GM13976 (cell line): ENCODE measurements at regions not wholly inside any gene's neighbourhood (a gene's known extent, or its start where the extent isn't known, plus 50 kb on each side); places are given as distances from the start of the nearest gene placed in this dataset.
"Not testable (repeated sequence)": the region's sequence is repeated elsewhere in the genome, so short reads cannot be mapped to it uniquely, and the experiment has no call there.

Experiments used
- DNase-seq: peaks from one replicate; pipeline ENCODE4 v3.0.0; 2012; ENCODE audit warnings: low spot score
- in situ Hi-C: fragments of 300-500 bp; cut with MboI; formaldehyde crosslinking; loops from one replicate; pipeline ENCODE4 v1.12.0; 2022; ENCODE audit warnings: low sequenced_read_pairs, mixed read lengths, inconsistent platforms; ENCODE audit not compliant: unreplicated experiment
- TF ChIP-seq, protein P1 (sequence below): IDR thresholded peaks from 2 replicates; pipeline ENCODE4 v1.5.1; 2012; ENCODE audit warnings: borderline replicate concordance, mild to moderate bottlenecking; ENCODE audit not compliant: insufficient read depth; ENCODE audit errors: extremely low read depth, missing control alignments, control extremely low read depth

GRCh38 chr6:125611573-125612344, 137.7 kb upstream of the HEY2 start:
- in situ Hi-C loops: no loop called here
- TF ChIP-seq, protein P1, sequence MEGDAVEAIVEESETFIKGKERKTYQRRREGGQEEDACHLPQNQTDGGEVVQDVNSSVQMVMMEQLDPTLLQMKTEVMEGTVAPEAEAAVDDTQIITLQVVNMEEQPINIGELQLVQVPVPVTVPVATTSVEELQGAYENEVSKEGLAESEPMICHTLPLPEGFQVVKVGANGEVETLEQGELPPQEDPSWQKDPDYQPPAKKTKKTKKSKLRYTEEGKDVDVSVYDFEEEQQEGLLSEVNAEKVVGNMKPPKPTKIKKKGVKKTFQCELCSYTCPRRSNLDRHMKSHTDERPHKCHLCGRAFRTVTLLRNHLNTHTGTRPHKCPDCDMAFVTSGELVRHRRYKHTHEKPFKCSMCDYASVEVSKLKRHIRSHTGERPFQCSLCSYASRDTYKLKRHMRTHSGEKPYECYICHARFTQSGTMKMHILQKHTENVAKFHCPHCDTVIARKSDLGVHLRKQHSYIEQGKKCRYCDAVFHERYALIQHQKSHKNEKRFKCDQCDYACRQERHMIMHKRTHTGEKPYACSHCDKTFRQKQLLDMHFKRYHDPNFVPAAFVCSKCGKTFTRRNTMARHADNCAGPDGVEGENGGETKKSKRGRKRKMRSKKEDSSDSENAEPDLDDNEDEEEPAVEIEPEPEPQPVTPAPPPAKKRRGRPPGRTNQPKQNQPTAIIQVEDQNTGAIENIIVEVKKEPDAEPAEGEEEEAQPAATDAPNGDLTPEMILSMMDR: no peak
- DNase-seq: no peak

- no peak for DNase-seq
- in situ Hi-C loops: no loop called here
- TF ChIP-seq, protein P1: no peak
Observed at GRCh38 chr6:125612345-125612846, 137.0 kb upstream of the HEY2 start.

GRCh38 chr6:125618629-125619028, 130.8 kb upstream of the HEY2 start:
- in situ Hi-C loops: no loop called here
- no peak for DNase-seq
- TF ChIP-seq, protein P1: no peak

DNA sequence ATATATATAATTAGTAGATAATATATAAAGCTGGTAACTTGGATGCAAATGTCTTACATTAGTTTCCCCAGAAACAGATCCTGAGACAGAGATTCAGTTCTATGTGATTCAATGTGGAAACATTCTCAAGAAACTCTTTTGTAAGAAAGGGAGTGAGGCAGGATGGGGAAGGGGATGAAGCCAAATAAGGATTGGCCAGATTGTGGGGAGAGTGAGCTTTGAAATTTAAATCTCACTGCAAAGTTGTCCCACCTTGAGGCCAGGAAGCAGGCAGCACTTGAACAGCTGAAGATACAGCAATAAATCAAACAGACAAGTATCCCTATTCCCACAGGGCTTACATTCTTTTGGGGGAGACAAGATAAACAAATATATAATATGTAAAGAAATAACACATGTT, 126.3 kb upstream of the HEY2 start:
- in situ Hi-C loops: no loop called here
- DNase-seq: no peak
- TF ChIP-seq, protein P1: no peak

DNA sequence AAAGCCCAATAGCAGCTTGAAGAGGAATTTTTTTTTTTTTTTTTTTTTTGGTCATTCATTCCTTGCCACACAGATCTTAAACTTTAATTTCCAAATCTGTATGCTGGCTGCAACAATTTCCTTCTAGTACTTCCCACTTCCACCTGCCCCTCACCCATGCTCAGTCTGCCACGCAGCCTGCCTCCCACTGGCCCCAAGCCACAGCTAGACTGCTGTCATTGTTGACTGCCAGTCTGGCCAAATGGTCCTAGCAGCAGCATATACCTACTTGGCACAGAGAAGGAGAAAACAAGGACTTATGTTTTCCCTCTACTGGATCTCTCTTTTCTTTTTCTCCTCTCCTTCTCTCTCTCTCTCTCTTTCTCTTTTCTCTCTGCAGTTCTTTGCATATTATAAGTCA, 118.3 kb upstream of the HEY2 start:
- no peak for DNase-seq
- TF ChIP-seq, protein P1: no peak
- in situ Hi-C loops: no loop called here

GRCh38 chr6:125636011-125636410, 113.4 kb upstream of the HEY2 start:
- in situ Hi-C loops, DNase-seq: not testable (repeated sequence)

DNA sequence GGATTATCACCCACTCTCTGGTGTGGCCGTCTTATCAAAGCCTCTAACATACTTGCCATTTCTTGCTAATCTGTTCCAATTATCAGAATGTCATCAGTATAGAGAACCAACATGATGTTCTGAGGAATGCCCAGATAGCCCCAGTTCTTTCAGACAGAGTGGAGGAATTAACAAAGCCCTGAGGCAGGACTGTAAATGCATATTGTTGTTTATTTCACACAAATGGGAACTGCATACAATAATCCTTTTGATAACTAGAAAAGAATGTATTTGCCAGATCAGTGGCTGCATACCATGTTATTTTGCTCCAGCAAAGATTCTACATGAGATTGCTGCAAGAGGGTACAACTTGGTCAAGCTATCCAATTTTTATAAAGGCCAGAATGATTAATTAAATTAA, 112.8 kb upstream of the HEY2 start:
- TF ChIP-seq, protein P1: no peak
- in situ Hi-C loops: no loop called here
- DNase-seq: no peak
